ENCODE measurements at regions not wholly inside any gene's neighbourhood (a gene's known extent, or its start where the extent isn't known, plus 50 kb on each side); places are given as distances from the start of the nearest gene placed in this dataset.

DNA sequence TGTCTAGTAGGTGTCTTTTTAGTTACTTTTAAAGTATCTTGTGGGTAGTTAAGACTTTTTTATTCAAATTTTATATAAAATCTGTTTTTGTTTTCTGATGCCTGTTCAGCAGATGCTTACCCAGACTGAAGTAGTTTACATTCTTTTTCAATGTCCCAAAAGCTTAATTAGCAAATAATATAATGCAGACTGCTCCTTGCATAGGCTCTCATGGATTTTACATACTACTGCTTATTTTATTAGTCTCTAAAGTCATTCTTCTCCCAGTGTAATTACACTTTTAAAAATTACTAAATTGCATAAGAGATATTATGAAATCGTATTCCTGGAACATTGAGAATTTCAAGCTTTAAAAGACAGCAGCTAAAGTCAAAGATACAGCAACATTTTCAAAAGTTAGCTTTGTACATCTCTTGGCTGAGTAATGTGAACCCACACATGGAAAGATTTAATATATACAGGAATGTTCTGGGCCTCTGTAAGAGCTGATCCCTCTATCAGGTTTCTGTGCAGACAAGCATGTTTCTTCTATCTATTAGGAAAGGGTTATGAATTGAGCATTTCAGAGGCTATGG, 148.4 kb upstream of the SPRY1 start:
- no peak for TF ChIP-seq POLR2A (IDR thresholded peaks at IDR 0.05)
- no peak for TF ChIP-seq CTCF (IDR thresholded peaks at IDR 0.05)
